ENCODE measurements at regions not wholly inside any gene's neighbourhood (a gene's known extent, or its start where the extent isn't known, plus 50 kb on each side); places are given as distances from the start of the nearest gene placed in this dataset.

DNA sequence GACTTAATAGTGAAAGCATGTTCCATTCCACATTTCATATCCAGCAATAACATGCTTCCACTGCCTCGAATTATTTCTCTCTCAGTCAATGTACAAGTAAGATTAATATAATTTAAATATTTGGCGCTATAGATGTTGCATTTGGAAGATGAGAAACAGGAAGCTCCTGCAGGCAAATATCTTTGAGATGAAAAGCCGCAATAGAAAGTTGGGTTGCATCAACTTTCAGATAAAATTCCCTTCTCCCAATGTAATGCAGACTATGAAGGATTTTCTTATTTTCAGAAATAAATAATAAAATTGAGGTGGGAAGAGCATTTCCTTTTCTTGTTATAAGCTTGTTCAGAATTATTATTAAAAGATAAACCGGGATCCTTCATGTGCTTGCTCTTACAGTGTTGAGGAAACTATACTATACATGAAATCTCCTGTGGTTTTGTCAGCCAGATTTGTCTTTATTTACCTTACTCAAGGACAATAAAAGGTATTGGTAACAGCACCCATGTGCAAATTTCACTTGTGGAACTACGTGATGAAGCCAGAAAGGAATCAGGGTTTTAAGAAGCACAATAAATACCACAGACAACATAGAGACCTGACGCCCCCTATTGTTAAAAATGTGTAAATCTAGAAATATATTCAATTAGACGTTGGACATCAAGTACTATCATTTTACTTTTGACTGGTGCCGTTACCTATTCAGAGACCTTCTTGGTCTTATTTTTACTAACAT lies 307.0 kb downstream of the ARPP21 start:
- peak; percentile 74 for ATAC-seq
- TF ChIP-seq ZNF8 (CRISPR knock-in tag; IDR thresholded peaks at IDR 0.05) (no peak), PPARA (CRISPR knock-in tag; IDR thresholded peaks at IDR 0.05; ENCODE audit: borderline replicate concordance) (no peak), ISL1 (CRISPR knock-in tag; IDR thresholded peaks at IDR 0.05) (no peak), GLIS3 (CRISPR knock-in tag; IDR thresholded peaks at IDR 0.05) (no peak), ZNF565 (CRISPR knock-in tag; conservative IDR thresholded peaks at IDR 0.05; ENCODE audit: low read depth) (no peak), ZC3H10 (CRISPR knock-in tag; IDR thresholded peaks at IDR 0.05) (no peak), CSDC2 (CRISPR knock-in tag; IDR thresholded peaks at IDR 0.05) (no peak), OSR1 (CRISPR knock-in tag; IDR thresholded peaks at IDR 0.05) (no peak), ESRRG (CRISPR knock-in tag; IDR thresholded peaks at IDR 0.05) (no peak), RARB (CRISPR knock-in tag; IDR thresholded peaks at IDR 0.05) (no peak), SNAI2 (CRISPR knock-in tag; IDR thresholded peaks at IDR 0.05) (no peak), ZNF70 (CRISPR knock-in tag; IDR thresholded peaks at IDR 0.05) (no peak)
- TF ChIP-seq, protein P1, sequence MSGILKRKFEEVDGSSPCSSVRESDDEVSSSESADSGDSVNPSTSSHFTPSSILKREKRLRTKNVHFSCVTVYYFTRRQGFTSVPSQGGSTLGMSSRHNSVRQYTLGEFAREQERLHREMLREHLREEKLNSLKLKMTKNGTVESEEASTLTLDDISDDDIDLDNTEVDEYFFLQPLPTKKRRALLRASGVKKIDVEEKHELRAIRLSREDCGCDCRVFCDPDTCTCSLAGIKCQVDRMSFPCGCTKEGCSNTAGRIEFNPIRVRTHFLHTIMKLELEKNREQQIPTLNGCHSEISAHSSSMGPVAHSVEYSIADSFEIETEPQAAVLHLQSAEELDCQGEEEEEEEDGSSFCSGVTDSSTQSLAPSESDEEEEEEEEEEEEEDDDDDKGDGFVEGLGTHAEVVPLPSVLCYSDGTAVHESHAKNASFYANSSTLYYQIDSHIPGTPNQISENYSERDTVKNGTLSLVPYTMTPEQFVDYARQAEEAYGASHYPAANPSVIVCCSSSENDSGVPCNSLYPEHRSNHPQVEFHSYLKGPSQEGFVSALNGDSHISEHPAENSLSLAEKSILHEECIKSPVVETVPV (CRISPR knock-in tag; IDR thresholded peaks at IDR 0.05): no peak
- TF ChIP-seq, protein P2, sequence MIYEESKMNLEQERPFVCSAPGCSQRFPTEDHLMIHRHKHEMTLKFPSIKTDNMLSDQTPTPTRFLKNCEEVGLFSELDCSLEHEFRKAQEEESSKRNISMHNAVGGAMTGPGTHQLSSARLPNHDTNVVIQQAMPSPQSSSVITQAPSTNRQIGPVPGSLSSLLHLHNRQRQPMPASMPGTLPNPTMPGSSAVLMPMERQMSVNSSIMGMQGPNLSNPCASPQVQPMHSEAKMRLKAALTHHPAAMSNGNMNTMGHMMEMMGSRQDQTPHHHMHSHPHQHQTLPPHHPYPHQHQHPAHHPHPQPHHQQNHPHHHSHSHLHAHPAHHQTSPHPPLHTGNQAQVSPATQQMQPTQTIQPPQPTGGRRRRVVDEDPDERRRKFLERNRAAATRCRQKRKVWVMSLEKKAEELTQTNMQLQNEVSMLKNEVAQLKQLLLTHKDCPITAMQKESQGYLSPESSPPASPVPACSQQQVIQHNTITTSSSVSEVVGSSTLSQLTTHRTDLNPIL (CRISPR knock-in tag; IDR thresholded peaks at IDR 0.05; ENCODE audit: low read depth): no peak
- TF ChIP-seq, protein P3, sequence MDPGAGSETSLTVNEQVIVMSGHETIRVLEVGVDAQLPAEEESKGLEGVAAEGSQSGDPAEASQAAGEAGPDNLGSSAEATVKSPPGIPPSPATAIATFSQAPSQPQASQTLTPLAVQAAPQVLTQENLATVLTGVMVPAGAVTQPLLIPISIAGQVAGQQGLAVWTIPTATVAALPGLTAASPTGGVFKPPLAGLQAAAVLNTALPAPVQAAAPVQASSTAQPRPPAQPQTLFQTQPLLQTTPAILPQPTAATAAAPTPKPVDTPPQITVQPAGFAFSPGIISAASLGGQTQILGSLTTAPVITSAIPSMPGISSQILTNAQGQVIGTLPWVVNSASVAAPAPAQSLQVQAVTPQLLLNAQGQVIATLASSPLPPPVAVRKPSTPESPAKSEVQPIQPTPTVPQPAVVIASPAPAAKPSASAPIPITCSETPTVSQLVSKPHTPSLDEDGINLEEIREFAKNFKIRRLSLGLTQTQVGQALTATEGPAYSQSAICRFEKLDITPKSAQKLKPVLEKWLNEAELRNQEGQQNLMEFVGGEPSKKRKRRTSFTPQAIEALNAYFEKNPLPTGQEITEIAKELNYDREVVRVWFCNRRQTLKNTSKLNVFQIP (CRISPR knock-in tag; IDR thresholded peaks at IDR 0.05; ENCODE audit: borderline replicate concordance, low read depth): no peak
- TF ChIP-seq, protein P4, sequence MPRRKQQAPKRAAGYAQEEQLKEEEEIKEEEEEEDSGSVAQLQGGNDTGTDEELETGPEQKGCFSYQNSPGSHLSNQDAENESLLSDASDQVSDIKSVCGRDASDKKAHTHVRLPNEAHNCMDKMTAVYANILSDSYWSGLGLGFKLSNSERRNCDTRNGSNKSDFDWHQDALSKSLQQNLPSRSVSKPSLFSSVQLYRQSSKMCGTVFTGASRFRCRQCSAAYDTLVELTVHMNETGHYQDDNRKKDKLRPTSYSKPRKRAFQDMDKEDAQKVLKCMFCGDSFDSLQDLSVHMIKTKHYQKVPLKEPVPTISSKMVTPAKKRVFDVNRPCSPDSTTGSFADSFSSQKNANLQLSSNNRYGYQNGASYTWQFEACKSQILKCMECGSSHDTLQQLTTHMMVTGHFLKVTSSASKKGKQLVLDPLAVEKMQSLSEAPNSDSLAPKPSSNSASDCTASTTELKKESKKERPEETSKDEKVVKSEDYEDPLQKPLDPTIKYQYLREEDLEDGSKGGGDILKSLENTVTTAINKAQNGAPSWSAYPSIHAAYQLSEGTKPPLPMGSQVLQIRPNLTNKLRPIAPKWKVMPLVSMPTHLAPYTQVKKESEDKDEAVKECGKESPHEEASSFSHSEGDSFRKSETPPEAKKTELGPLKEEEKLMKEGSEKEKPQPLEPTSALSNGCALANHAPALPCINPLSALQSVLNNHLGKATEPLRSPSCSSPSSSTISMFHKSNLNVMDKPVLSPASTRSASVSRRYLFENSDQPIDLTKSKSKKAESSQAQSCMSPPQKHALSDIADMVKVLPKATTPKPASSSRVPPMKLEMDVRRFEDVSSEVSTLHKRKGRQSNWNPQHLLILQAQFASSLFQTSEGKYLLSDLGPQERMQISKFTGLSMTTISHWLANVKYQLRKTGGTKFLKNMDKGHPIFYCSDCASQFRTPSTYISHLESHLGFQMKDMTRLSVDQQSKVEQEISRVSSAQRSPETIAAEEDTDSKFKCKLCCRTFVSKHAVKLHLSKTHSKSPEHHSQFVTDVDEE (CRISPR knock-in tag; IDR thresholded peaks at IDR 0.05): no peak

DNA sequence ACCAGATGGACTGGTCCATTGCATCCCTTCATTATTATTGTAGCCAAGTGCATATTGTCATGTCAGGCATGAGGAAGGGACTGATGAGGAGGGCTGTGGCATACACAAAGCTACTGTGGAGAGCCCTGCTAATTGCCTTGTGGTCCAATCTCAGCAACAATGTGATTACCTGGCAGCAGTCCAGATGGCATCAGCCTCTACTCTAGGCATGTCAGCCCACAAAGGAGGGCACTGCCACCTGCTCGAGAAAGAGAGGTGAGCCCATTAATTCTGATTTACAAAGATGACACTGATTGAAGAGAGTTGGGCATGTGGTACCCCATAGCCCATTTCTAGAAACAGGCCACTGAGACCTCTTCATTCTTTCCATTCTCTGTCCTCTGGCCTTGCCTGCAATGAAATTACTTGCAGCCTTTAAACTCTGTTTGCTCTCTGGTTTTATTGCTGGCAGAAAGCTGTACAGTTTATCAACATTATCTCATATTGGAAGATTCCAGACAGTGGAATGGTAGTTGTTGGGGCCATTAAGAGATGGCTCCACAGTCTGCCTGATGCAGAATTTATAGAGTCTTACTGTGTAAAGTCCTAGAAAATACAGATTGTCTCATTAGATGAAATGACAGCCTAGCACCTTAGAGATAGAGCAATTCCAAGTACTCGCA lies 307.7 kb downstream of the ARPP21 start:
- TF ChIP-seq, protein P4 (CRISPR knock-in tag; IDR thresholded peaks at IDR 0.05): 0 out of 2 replicates have a peak, but pooled peaks have one; percentile 10
- TF ChIP-seq SNAI2 (CRISPR knock-in tag; IDR thresholded peaks at IDR 0.05): 0 out of 2 replicates have a peak, but pooled peaks have one; percentile 18
- TF ChIP-seq ISL1 (CRISPR knock-in tag; IDR thresholded peaks at IDR 0.05): peak; percentile 68
- TF ChIP-seq, protein P3 (CRISPR knock-in tag; IDR thresholded peaks at IDR 0.05; ENCODE audit: borderline replicate concordance, low read depth): no peak
- peak; percentile 29; the same call in 1 of the 2 replicates for TF ChIP-seq TCF4 (CRISPR knock-in tag; IDR thresholded peaks at IDR 0.05; ENCODE audit: borderline replicate concordance)
- no peak for TF ChIP-seq ZFP30 (CRISPR knock-in tag; IDR thresholded peaks at IDR 0.05)
- TF ChIP-seq CSDC2 (CRISPR knock-in tag; IDR thresholded peaks at IDR 0.05): no peak
- ATAC-seq: peak; percentile 18
